Motor neuron (in vitro differentiated cells): ENCODE measurements at regions not wholly inside any gene's neighbourhood (a gene's known extent, or its start where the extent isn't known, plus 50 kb on each side); places are given as distances from the start of the nearest gene placed in this dataset.

Source experiments
- ATAC-seq, 8 experiments: fragments of 200-7000 bp; cut with Tn5 transposase; replicated peaks in 6 of 8; 2 replicates each; pipeline ENCODE4 v1.8.0; 2021; ENCODE audit warnings: mild to moderate bottlenecking in 8 of 8, moderate library complexity in 8 of 8
- H3K27ac ChIP-seq, 2 donors: fragments of 250-450 bp; sonication (Bioruptor Pico); 2 replicates each; pipeline ENCODE4 v1.9.0; 2021; ENCODE audit warnings: antibody characterized with exemption in 2 of 2, mild to moderate bottlenecking in 2 of 2, moderate library complexity in 1 of 2
- H3K4me1 ChIP-seq, 2 donors: fragments of 250-450 bp; sonication (Bioruptor Pico); replicated peaks in 1 of 2; 2 replicates each; pipeline ENCODE4 v1.6.1; 2021; ENCODE audit warnings: antibody characterized with exemption in 2 of 2, mild to moderate bottlenecking in 2 of 2, moderate library complexity in 1 of 2
- H3K4me3 ChIP-seq, 5 donors: fragments of 250-450 bp; sonication (Bioruptor Pico); 2 replicates each; pipeline ENCODE4 v1.9.0; 2021; ENCODE audit warnings: antibody characterized with exemption in 5 of 5, mild to moderate bottlenecking in 5 of 5, moderate library complexity in 4 of 5
- WGBS, 10 experiments: fragments of 450-650 bp; shearing (Covaris generic); methylation state at CpG; one replicate each; pipeline ENCODE4 v1.0.0; 2022; 5-methylcytosine and 5-hydroxymethylcytosine counted together
- in situ Hi-C, 9 experiments: fragments of 400-800 bp; cut with MboI; loops; one replicate each; pipeline ENCODE4 v1.15.0; 2021; ENCODE audit warnings: low sequenced_read_pairs in 9 of 9, low pct_unique_long_range_greater_than_20kb in 2 of 9; ENCODE audit not compliant: unreplicated experiment in 9 of 9

- H3K4me1 ChIP-seq, result peaks cover 14 to 32% of the 10 kb centered on the region in 2 donors
- in situ Hi-C loops, result no loop called here
- H3K27ac ChIP-seq, result no peak overlapping the region
- 17 to 91% (median 57%) methylated on average over 1 to 5 of the region's 8 CpGs for WGBS, 10 experiments
- H3K4me3 ChIP-seq, result no peak overlapping the region
- ATAC-seq, result peak in 5 of 8 experiments; percentile 31 to 84 (median 51)
Measured at GRCh38 chr18:49668574-49669275, 106.9 kb downstream of the LIPG start.

DNA sequence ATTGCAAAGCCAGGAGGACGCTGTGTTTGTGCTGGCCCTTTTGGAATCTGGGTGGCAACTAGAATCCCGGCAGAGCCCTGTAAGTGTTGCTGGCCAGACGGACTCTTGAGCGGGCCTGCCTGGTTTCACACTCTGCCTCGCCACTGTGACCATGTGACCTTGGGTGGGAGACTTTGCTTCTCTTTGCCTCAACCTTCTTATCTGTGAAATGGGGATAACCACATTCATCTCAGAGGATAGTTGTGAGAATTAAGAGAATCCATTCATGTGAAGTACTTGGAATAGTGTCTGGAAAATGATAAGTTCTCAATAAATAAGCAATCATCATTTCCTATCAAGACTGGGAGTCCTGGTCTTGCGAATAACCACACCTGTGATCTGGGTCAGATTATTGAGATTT is 105.6 kb downstream of the LIPG start:
- no peak for ATAC-seq
- H3K4me3 ChIP-seq, result no peak overlapping the region
- in situ Hi-C loops, result no loop called here
- peaks cover 14 to 34% of the 10 kb centered on the region in 2 donors for H3K4me1 ChIP-seq
- WGBS, 10 experiments, result 48 to 100% (median 83%) methylated on average over 1 to 5 of the region's 6 CpGs; no CpG with 5 or more reads in 1 of the 10 experiments
- no peak overlapping the region for H3K27ac ChIP-seq

- Histone ChIP-seq H3K27ac (no peak overlapping the region), H3K4me3 (no peak overlapping the region), H3K4me1 (peaks cover 14 to 34% of the 10 kb centered on the region in 2 donors)
- ATAC-seq, result peak; percentile 67 to 87 (median 81)
- in situ Hi-C loops, result no loop called here
- WGBS, 10 experiments, result 0 to 79% (median 49%) methylated on average over 1 to 4 of the region's 4 CpGs; no CpG with 5 or more reads in 2 of the 10 experiments
Measured at GRCh38 chr18:49666045-49666775, 104.4 kb downstream of the LIPG start.

GRCh38 chr18:49663899-49664890 is 102.3 kb downstream of the LIPG start:
- WGBS, 10 experiments, result 10 to 100% (median 80%) methylated on average over 1 to 9 of the region's 16 CpGs; no CpG with 5 or more reads in 2 of the 10 experiments
- peaks cover 11 to 31% of the 10 kb centered on the region in 2 donors for H3K4me1 ChIP-seq
- in situ Hi-C loops, result no loop called here
- ATAC-seq, result peak; percentile 41 to 74 (median 62)
- no peak overlapping the region for H3K27ac ChIP-seq
- H3K4me3 ChIP-seq, result no peak overlapping the region

DNA sequence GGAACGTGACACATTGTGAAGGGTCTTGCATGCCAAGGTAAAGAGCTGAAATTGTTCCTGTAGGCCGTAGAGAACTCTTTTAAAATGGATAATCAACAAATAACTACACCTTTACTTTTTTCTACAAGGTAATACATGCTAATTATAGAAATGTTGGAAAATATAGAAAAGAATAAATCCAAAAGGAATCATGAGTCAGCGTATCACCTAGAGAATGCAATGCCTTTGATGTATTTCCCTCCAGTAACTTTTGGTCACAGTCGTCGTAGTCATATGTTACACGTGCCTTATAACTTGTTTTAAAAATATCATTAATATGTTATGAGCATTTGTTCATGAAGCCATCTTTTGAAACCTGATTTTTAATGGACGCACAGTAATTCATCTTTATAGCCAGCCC is 100.6 kb downstream of the LIPG start:
- Histone ChIP-seq H3K4me1 (peaks cover 5 to 25% of the 10 kb centered on the region in 2 donors), H3K4me3 (no peak overlapping the region), H3K27ac (no peak overlapping the region)
- 40 to 90% (median 82%) methylated on average over 1 to 6 of the region's 7 CpGs for WGBS, 10 experiments
- in situ Hi-C loops, result no loop called here
- no peak for ATAC-seq

DNA sequence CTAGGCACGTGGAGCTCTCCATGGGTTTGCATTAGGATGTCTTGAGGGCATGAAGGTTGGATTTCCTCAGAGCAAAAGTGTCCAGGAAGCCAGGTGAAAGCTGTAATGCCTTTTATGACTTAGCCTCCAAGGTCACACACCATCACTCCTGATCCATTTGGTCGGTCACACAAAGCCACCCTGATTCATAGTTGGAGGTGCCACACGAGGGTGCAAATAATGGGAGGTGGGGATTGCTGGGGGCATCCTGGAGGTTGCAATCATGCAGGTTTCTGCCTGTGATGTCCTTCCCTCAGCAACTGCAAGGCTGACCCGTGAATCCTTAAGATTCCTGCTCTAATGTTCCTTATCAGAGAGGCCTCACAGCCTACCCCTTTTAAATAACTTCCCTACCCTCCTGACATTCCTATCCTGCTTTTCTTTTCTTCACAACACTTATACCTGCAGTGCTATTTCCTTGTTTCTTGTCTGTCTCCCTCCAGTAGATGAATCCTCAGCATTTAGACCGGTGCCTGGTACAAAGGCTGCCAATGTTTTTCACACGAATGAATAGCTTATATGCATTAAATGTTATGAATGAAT is 97.1 kb downstream of the LIPG start:
- no peak for ATAC-seq
- in situ Hi-C loops, result no loop called here
- H3K27ac ChIP-seq, result no peak overlapping the region
- H3K4me3 ChIP-seq, result no peak overlapping the region
- WGBS, 10 experiments, result 9 to 92% (median 62%) methylated on average over 1 to 5 of the region's 6 CpGs
- H3K4me1 ChIP-seq, result peaks cover 2 to 4% of the 10 kb centered on the region in 2 donors

DNA sequence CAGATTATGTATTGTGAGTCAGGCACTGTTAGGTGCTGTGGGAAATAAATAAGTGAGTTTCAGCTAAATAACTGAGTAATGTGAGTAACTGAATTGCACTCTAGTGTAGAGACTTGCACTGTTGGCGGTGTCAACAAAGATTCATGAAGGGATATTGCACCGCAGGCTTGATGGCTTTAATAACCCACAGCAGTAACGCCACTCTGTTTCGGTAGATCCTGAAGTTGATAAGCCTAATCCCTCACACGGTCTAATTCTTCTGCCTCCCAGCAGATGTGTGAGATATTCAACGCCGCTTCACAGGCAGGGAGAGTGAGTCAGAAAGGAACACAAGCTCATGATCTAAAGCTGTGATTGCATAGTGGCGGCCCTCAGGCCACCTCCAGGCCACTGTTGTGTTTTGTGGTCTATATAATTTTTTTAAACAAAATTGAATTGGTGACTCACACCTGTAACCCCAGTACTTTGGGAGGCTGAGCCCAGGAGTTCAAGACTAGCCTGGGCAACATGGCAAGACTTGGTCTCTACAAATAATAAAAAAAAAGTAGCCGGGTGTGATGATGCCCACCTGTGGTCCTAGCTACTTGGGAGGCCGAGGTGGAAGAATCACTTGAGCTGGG is 94.3 kb downstream of the LIPG start:
- no peak overlapping the region for H3K27ac ChIP-seq
- 61 to 100% (median 79%) methylated on average over 1 to 8 of the region's 10 CpGs; no CpG with 5 or more reads in 1 of the 10 experiments for WGBS, 10 experiments
- peak in 4 of 8 experiments; percentile 24 to 51 (median 44) for ATAC-seq

DNA sequence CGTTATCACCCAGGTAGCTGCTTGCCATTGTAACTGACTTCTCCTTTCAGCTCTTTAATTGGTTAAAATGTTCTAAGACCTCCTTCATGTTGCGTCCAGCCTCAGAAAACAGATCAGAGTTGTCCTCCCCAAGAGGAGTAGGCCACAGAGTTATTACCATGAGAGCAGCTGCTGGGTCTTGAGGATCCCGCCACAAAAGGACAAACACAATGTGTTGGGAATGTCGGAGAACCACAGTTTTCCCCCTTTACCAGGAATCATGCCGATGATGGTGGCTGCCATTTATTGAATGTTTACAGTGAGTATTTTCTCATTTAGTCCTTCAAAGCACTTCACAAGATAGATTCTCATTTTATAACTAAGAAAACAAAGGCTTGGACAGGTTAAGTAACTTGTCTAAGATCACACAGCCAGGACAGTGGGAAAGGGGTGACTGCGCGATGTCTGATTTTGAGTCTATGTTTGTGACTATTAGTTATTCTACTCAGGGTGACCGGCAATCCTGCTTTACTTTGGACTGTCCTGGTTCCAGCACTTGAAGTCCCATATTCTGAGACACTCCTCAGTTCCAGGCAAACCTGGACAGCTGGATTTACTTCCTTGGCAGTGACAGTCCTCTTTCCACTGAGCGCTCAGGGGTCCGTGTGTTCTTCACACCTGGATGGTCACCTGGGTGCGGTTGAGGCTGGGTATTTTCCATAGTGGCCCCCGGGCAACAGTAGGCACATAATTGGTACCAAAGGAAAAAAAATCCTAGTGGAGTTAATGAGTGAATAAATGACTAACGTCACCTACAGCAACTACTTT is 93.6 kb downstream of the LIPG start:
- ATAC-seq, result no peak
- Histone ChIP-seq H3K4me1 (no peaks in the 10 kb centered on the region), H3K27ac (no peak overlapping the region), H3K4me3 (no peak overlapping the region)
- 65 to 92% (median 85%) methylated on average over 1 to 12 of the region's 13 CpGs; no CpG with 5 or more reads in 2 of the 10 experiments for WGBS, 10 experiments
- in situ Hi-C loops, result no loop called here

More for the DNA sequence above, 94.3 kb downstream of the LIPG start:
- Histone ChIP-seq H3K4me1 (no peaks in the 10 kb centered on the region), H3K4me3 (no peak overlapping the region)
- in situ Hi-C loops, result no loop called here

GRCh38 chr18:49654347-49654746 is 92.5 kb downstream of the LIPG start:
- Histone ChIP-seq H3K27ac (no peak overlapping the region), H3K4me1 (no peaks in the 10 kb centered on the region), H3K4me3 (no peak overlapping the region)
- WGBS, 10 experiments, result 61 to 100% (median 84%) methylated on average over 1 to 2 of the region's 2 CpGs; no CpG with 5 or more reads in 2 of the 10 experiments
- no peak for ATAC-seq
- in situ Hi-C loops, result no loop called here

GRCh38 chr18:49652881-49653724 is 91.2 kb downstream of the LIPG start:
- no peak overlapping the region for H3K4me3 ChIP-seq
- in situ Hi-C loops, result no loop called here
- WGBS, 10 experiments, result 40 to 100% (median 75%) methylated on average over 1 to 5 of the region's 6 CpGs

DNA sequence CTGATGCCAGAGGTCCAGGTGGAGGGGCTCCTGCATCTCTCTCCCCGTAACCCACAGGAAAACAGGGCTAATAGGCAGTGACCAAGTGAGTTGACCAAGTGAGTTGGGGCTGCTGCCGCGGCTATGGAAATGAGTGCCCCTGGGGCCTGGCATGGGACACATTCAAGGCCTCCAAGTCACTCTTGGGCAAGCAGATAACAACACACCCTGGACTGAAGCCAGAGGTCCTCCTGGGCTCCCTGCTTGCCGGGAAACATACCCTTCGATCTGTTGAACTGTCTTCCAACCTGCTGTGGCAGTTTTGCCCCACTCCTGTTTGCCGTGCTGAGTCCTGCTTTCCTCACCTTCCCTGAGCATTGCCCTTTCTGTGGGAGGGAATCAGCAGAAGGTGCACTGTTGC is 89.2 kb downstream of the LIPG start:
- Histone ChIP-seq H3K4me1 (peaks cover 11 to 16% of the 10 kb centered on the region in 2 donors), H3K4me3 (no peak overlapping the region), H3K27ac (no peak overlapping the region)
- in situ Hi-C loops, result no loop called here
- WGBS, 10 experiments, result 20 to 100% (median 60%) methylated on average over 1 to 3 of the region's 6 CpGs; no CpG with 5 or more reads in 7 of the 10 experiments
- ATAC-seq, result no peak

More at GRCh38 chr18:49652881-49653724, 91.2 kb downstream of the LIPG start:
- no peak overlapping the region for H3K27ac ChIP-seq
- H3K4me1 ChIP-seq, result peaks cover 5 to 8% of the 10 kb centered on the region in 2 donors
- peak in 2 of 8 experiments; percentile 61 to 65 for ATAC-seq
